HG02642 (cell line): ENCODE measurements at regions not wholly inside any gene's neighbourhood (a gene's known extent, or its start where the extent isn't known, plus 50 kb on each side); places are given as distances from the start of the nearest gene placed in this dataset.
A peak's percentile ranks its signal among the peaks of the same experiment; 100 is the strongest.

Experiments used
- ATAC-seq: cut with Tn5 transposase; IDR thresholded peaks from one replicate; pipeline ENCODE4 v1.9.1; 2021; ENCODE audit warnings: mild to moderate bottlenecking; ENCODE audit not compliant: unreplicated experiment, poor library complexity

GRCh38 chr5:124919747-124920525 lies 173.5 kb upstream of the ZNF608 start:
- ATAC-seq = no peak

DNA sequence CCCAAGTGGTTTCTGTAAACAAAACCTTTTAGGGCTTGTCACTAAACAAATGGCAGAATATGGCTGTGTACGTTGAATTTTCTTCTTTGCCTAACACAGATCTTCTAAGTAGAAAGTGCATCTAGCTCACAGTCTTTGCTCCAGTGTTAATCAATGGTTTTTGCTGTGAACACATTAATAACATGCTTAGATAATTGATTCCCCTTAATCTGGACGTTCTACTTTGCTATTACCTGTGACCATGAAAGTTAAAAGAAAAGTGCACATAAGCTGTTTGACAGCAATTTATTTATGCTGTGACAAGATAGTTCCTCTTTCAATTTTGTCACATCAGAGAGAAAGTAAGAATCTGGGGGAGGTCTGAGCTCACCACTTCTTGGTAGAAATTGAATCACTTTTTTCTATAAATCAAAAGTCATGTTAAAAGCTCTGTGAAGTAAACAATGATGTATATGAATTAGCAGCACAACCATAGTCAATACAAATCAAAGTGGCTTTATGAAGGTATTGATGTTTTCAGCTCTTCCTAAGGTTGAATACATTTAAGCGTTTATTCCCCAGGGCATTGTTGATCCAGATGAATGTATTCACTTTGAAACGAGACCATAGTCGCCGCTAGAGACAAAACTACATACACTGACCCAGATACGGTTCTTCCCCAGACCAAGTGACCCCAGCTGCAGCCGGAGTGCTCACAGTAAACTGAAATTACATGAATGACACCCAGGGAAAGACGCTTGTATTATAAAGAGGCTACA lies 174.6 kb upstream of the ZNF608 start:
- ATAC-seq = peak; percentile 90

GRCh38 chr5:124921694-124922093 lies 175.3 kb upstream of the ZNF608 start:
- ATAC-seq = peak; percentile 19

- peak; percentile 20 for ATAC-seq
These were observed 176.0 kb upstream of the ZNF608 start for GRCh38 chr5:124922255-124922975.

GRCh38 chr5:124923131-124923530 lies 176.7 kb upstream of the ZNF608 start:
- ATAC-seq = no peak

DNA sequence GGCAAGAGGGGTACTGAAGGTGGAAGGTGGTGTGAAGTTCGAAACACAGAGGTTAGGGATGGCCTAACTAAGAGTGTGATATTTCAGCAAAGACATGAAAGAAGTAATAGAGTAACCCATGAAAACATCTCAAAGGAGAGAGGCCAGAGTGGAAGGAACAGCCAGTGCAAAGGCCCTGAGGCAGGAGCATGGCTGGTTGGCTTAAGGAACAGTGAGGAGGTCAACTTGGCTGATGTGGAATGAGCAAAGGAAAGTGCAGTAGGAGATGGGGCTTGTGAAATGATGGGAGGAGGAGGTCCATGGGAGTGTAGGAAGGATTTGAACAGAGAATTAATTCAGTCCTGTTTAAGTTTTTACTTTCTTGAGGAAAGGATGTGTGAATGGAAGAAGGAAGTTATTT lies 178.3 kb upstream of the ZNF608 start:
- no peak for ATAC-seq

GRCh38 chr5:124927735-124928134 lies 181.3 kb upstream of the ZNF608 start:
- ATAC-seq = no peak

GRCh38 chr5:124929000-124929399 lies 182.6 kb upstream of the ZNF608 start:
- ATAC-seq = no peak

DNA sequence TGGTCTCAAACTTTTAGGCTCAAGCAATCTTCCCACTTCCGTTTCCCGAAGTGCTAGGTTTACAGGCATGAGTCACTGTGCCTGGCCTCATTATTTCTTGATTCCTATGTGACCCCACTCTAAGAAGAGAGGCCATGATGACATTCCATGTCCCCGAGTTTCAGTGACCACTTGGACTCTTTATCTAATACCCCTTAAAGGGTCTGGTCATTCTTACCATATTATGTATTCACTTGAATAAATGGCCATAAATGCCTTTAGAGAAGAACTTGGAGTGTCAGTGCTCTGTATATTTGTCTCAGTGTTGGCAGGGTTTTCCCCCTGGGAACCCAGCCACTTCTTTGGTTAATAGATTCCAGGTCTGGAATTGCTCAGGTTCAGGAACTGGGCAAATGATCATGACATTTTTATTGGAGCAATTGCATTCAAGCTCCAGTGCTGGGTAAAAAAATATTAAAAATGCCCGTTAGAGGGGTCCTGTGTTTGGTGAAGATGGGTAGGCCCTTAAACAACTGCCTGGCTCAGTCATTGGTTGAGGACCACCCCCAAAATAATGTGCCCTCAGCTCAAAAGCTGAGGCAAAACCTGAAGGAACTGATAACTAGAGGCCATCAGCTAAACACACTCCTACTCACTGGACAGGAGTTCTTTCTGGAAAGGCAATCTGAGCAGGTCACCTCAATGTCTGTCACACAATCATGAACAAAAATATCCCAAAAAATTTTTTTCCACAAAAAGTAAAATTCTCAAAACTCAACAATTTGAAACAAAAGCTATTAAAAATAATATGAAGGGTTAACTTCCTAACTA lies 186.6 kb upstream of the ZNF608 start:
- no peak for ATAC-seq

- peak; percentile 79 for ATAC-seq
These were observed 188.6 kb upstream of the ZNF608 start for GRCh38 chr5:124935065-124935464.

GRCh38 chr5:124936626-124936933 lies 190.1 kb upstream of the ZNF608 start:
- ATAC-seq = peak; percentile 52

DNA sequence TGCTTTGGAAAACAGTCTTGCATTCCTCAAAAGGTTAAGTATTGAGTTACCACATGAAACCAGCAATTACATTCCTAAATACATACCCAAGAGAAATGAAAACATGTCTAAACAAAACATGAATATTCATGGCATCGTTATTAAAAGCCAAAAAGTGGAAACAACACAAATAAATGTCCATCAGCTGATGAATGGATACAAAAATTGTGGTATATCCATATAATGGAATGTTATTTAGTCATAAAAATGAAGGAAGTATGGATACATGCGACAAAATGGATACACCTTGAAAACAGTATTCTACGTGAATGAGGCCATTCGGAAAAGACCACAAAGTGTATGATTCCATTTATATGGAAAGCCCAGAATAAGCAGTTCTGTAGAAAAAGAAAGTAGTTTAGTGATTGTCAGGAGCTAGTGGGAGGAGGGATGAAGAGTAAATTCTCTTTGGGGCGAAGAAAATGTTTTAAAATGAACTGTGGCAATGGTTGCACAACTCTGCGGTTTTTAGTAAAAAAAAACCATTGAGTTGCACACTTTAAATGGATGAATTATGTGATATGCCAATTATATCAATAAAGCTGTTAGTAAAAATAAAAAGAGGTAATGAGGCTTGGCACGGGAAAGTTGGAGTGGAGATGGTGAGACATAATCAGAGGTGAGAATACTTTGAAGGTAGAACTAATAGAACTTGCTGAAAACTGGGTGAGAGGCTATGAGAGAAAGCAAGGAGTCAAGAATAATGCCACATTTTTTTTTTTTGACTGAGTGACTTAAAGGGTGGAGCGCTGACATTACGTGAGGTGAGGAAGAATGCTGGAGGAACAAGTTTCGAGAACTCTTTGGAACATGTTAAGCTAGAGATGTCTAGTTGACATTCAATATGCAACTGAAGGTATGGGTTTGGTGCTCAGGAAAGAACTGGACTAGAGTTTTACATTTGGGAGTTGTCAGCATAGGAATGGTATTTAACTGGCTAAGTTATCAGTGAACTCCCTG lies 194.9 kb upstream of the ZNF608 start:
- ATAC-seq = no peak

DNA sequence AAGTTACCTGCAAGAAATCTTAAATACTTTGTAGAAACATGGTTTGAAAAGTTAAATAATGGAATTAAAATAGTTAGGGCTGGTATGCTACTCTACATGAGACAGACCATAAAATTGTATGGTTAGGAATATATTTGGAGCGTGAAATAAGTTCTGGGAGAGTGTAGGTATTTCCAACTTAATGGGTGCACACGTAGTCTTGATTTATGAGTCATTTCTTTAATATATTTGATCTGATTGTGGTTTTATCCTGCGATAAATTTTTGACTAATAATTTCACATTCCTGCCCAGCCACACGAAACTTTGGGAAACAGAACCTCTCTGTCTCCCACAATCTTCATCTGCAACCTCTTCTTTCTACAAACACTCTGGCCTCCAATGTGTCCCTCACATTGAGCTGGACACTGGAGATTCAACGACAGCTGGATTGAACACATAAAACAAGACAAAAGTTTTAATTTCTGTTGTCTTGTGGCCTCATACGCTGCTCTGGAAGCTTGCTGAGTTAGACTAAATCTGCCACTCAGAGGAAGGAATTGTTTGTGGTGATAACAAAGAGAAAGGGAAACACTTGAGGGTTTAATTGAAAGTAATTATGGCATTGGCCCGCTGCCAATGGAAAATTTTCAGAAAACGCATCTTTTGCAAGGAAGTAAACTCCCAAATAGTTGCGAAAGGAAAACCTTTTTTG lies 201.8 kb upstream of the ZNF608 start:
- no peak for ATAC-seq

GRCh38 chr5:124948754-124949275 lies 202.4 kb upstream of the ZNF608 start:
- ATAC-seq = no peak

- ATAC-seq = no peak
These were observed 203.4 kb upstream of the ZNF608 start for GRCh38 chr5:124949862-124950261.

- no peak for ATAC-seq
These were observed 204.7 kb upstream of the ZNF608 start for GRCh38 chr5:124951105-124951504.

DNA sequence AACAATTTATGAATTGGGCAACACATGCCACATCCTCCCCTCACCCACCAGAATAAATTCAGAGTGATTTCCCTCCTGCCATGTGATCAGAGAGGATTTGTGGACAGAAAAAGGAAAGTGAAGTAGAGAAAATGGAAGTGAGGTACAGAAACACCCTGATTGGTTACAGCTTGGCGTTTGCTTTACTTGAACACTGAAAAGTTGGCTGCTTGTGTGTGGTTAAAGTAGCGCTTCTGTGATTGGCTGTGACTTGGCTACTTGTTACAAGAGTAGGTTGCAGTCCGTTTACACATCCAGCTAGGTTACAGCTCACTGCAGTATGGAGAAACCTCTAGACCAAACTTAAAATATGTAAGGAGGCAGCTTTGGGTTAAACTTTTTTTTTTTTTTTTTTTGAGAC lies 205.2 kb upstream of the ZNF608 start:
- ATAC-seq = peak; percentile 75

DNA sequence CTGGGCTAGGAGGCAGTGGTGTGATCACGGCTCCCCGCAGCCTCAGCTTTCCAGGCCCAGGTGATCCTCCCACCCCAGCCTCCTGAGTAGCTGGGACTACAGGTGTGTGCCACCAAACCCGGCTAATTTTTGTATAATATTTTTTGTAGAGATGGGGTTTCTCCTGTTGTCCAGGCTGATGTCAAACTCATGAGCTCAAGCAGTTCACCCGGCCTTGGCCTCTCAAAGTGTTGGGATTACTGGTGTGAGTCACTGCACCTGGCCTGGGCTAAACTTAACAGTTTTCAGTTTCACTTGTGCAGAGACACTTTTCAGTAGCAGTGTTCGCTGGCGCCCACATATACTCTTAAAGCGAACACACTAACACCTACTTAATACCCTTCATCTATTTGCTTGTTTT lies 205.6 kb upstream of the ZNF608 start:
- peak; percentile 94 for ATAC-seq
